Endothelial cell of umbilical vein (primary cell): ENCODE measurements at regions not wholly inside any gene's neighbourhood (a gene's known extent, or its start where the extent isn't known, plus 50 kb on each side); places are given as distances from the start of the nearest gene placed in this dataset.

Experiments
- BruUV-seq: library from RNA; stranded (reverse); fragments of 400-500 nt; replicated peaks from 2 replicates; lab custom pipeline; 2021; lab: Mats Ljungman, UMichigan
- CTCF ChIA-PET: fragments of 300-600, 350-600 bp; sonication (Branson Sonifier 250); formaldehyde crosslinking; loops from one replicate; lab custom pipeline; 2021; ENCODE audit warnings: antibody characterized with exemption, inconsistent platforms; lab: Charles Lee
- POLR2A ChIA-PET: fragments of 300-600, 350-600 bp; sonication (Branson Sonifier 250); formaldehyde crosslinking; loops from one replicate; lab custom pipeline; 2021; ENCODE audit warnings: antibody characterized with exemption, inconsistent platforms; lab: Charles Lee
- DNase-seq: peaks from one replicate; pipeline ENCODE4 v3.0.0-alpha.2; 2011; ENCODE audit warnings: low read depth, low spot score
- FAIRE-seq: peaks from 2 replicates; lab custom pipeline; 2011; peaks lifted over from hg19 to GRCh38; lab: Jason Lieb, UNC
- H2AFZ ChIP-seq: 2 replicates; pipeline ENCODE4 v1.6.0; 2012; ENCODE audit warnings: low read depth, low read length, control low read depth, inconsistent platforms
- H3K27ac ChIP-seq: 2 replicates; pipeline ENCODE4 v1.5.1; 2011; ENCODE audit warnings: low read depth, mild to moderate bottlenecking, control low read depth, low read length, moderate library complexity; ENCODE audit not compliant: insufficient read depth
- H3K27me3 ChIP-seq, 2 experiments: 2 replicates each; pipeline versions ENCODE4 v1.6.0 to v1.6.1; 2011; ENCODE audit warnings: low read length in 2 of 2, mixed read lengths in 1 of 2; ENCODE audit not compliant: control insufficient read depth in 2 of 2, insufficient read depth in 2 of 2
- H3K36me3 ChIP-seq, 2 experiments: 2 replicates in 1 of 2; 3 replicates in 1 of 2; pipeline ENCODE4 v1.5.1; 2011; ENCODE audit warnings: low read length in 2 of 2, mild to moderate bottlenecking in 1 of 2, moderate library complexity in 1 of 2; ENCODE audit not compliant: control insufficient read depth in 2 of 2, insufficient read depth in 2 of 2; ENCODE audit errors: extremely low read depth in 1 of 2
- H3K4me1 ChIP-seq: 3 replicates; pipeline ENCODE4 v1.5.1; 2011; ENCODE audit warnings: mild to moderate bottlenecking, low read length; ENCODE audit not compliant: control insufficient read depth, insufficient read depth; ENCODE audit errors: extremely low read depth
- H3K4me2 ChIP-seq: 2 replicates; pipeline ENCODE4 v1.6.1; 2011; ENCODE audit warnings: low read length, control low read depth, mixed read lengths; ENCODE audit not compliant: insufficient read depth
- H3K4me3 ChIP-seq, 3 experiments: fragments of 200-600 bp in 1 of 3; sonication (generic), shearing (Covaris generic) in 1 of 3; replicated peaks in 1 of 3; 2 replicates each; pipeline ENCODE4 v1.5.1; 2011 to 2016; ENCODE audit warnings: control low read depth in 3 of 3, low read length in 3 of 3, mild to moderate bottlenecking in 2 of 3, inconsistent platforms in 1 of 3, low read depth in 1 of 3, moderate library complexity in 1 of 3; ENCODE audit not compliant: insufficient read depth in 1 of 3
- H3K79me2 ChIP-seq: 2 replicates; pipeline ENCODE4 v1.6.0; 2012; ENCODE audit warnings: low read length, inconsistent platforms; ENCODE audit not compliant: control insufficient read depth, insufficient read depth
- H3K9ac ChIP-seq: replicated peaks from 2 replicates; pipeline ENCODE3; 2011; ENCODE audit warnings: low read length, control low read depth; ENCODE audit not compliant: insufficient read depth; ENCODE audit errors: extremely low read depth
- H3K9me1 ChIP-seq: replicated peaks from 3 replicates; pipeline ENCODE4 v1.6.0; 2011; ENCODE audit warnings: mild to moderate bottlenecking, low read length; ENCODE audit not compliant: control insufficient read depth, insufficient read depth; ENCODE audit errors: extremely low read depth
- H3K9me3 ChIP-seq: replicated peaks from 2 replicates; pipeline ENCODE4 v1.5.1; 2012; ENCODE audit warnings: low read length, inconsistent platforms; ENCODE audit not compliant: control insufficient read depth, insufficient read depth
- H4K20me1 ChIP-seq: replicated peaks from 2 replicates; pipeline ENCODE3; 2011; ENCODE audit warnings: mild to moderate bottlenecking, low read length; ENCODE audit not compliant: control insufficient read depth, insufficient read depth; ENCODE audit errors: extremely low read depth
- CTCF ChIP-seq, 2 donors: IDR thresholded peaks; 1 replicate in 1 of 2; 2 replicates in 1 of 2; pipeline ENCODE4 v1.5.1; 2011; ENCODE audit warnings: low read length in 2 of 2, mild to moderate bottlenecking in 2 of 2, moderate library complexity in 2 of 2, control low read depth in 1 of 2, inconsistent platforms in 1 of 2, low read depth in 1 of 2; ENCODE audit not compliant: insufficient read depth in 1 of 2; ENCODE audit errors: extremely low read depth in 1 of 2
- EZH2 ChIP-seq: IDR thresholded peaks from 2 replicates; pipeline ENCODE4 v1.6.1; 2012; ENCODE audit warnings: borderline replicate concordance, low read depth, mild to moderate bottlenecking, moderate library complexity, low read length, inconsistent platforms; ENCODE audit not compliant: severe bottlenecking
- FOS ChIP-seq: IDR thresholded peaks from 2 replicates; pipeline ENCODE4 v1.6.1; 2011; ENCODE audit warnings: mild to moderate bottlenecking, low read length, moderate library complexity, borderline replicate concordance; ENCODE audit not compliant: insufficient read depth
- GATA2 ChIP-seq: IDR thresholded peaks from 2 replicates; pipeline ENCODE4 v1.7.0; 2011; ENCODE audit warnings: low read depth, mild to moderate bottlenecking, moderate library complexity, mixed read lengths, low read length; ENCODE audit not compliant: insufficient read length, insufficient read depth
- JUN ChIP-seq: IDR thresholded peaks from 2 replicates; pipeline ENCODE4 v1.6.1; 2011; ENCODE audit warnings: borderline replicate concordance, low read depth; ENCODE audit not compliant: insufficient read length, insufficient read depth
- MAX ChIP-seq: IDR thresholded peaks from 2 replicates; pipeline ENCODE4 v1.6.1; 2011; ENCODE audit not compliant: insufficient read depth, insufficient read length
- MYC ChIP-seq: IDR thresholded peaks from one replicate; pipeline ENCODE4 v1.6.1; 2011; ENCODE audit warnings: mild to moderate bottlenecking, low read depth, low read length
- POLR2A ChIP-seq: IDR thresholded peaks from 2 replicates; pipeline ENCODE4 v1.6.1; 2012; ENCODE audit warnings: low read depth, mild to moderate bottlenecking, control low read depth, low read length
- POLR2AphosphoS5 ChIP-seq: IDR thresholded peaks from 2 replicates; pipeline ENCODE4 v1.6.1; 2012; ENCODE audit warnings: low read depth, mild to moderate bottlenecking, control low read depth, low read length, moderate library complexity; ENCODE audit not compliant: insufficient read depth
- dilution Hi-C: fragments of 300-500 bp; cut with MboI; formaldehyde crosslinking; loops from one replicate; pipeline ENCODE4 v1.15.0; 2019; ENCODE audit warnings: low sequenced_read_pairs; ENCODE audit not compliant: extremely low pct_ligation_motif_present
- intact Hi-C: fragments of 100-400 bp; cut with micrococcal nuclease; formaldehyde crosslinking; loops from one replicate; pipeline ENCODE4 v1.10.0; 2022

DNA sequence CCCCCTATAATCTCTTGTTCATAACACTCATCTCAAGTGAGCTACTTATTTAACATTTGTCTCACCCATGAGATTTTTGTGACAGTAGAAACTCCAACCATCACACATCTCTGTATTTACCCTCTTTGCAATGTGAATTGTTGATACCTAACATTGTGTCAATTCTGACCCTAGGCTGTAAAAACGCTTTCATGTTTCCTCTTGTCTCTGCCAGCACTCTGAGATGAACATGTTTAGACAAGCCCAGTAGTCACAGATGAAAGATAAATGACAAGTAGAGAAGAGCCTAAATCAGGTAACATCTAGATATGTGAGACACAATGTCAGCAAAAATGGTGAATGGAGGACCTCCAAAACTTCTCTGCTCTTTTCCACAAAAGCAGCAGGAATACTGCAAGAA is 1254.5 kb upstream of the GOT2 start:
- intact Hi-C loops, result no loop called here
- no TSS peak for BruUV-seq

More for the DNA sequence above, 1254.5 kb upstream of the GOT2 start:
- CTCF ChIA-PET, result no interaction called here
- Histone ChIP-seq H3K79me2 (no peaks in the 10 kb centered on the region), H3K4me1 (no peaks in the 10 kb centered on the region), H3K9me3 (no peaks in the 10 kb centered on the region), H3K27me3 (no peaks in the 10 kb centered on the region), H3K4me3 (no peak overlapping the region), H3K4me2 (no peak overlapping the region), H3K9ac (no peak overlapping the region), H3K36me3 (no peaks in the 10 kb centered on the region), H2AFZ (no peak overlapping the region), H3K27ac (no peak overlapping the region), H4K20me1 (no peaks in the 10 kb centered on the region), H3K9me1 (no peaks in the 10 kb centered on the region)
- TF ChIP-seq POLR2AphosphoS5 (no peak), GATA2 (no peak), FOS (no peak), EZH2 (no peak), MAX (no peak), CTCF (IDR thresholded peaks at IDR 0.05; ENCODE audit: extremely low read depth in 1 of 2, insufficient read depth in 1 of 2, low read depth in 1 of 2, low read length in 2 of 2) (no peak), JUN (no peak), POLR2A (no peak), MYC (no peak)
- POLR2A ChIA-PET, result no interaction called here
- FAIRE-seq (no peak), DNase-seq (no peak)
- dilution Hi-C loops, result no loop called here
